Neural crest cell (in vitro differentiated cells): ENCODE measurements at regions not wholly inside any gene's neighbourhood (a gene's known extent, or its start where the extent isn't known, plus 50 kb on each side); places are given as distances from the start of the nearest gene placed in this dataset.

Source experiments
- DNase-seq: peaks from one replicate; pipeline ENCODE4 v3.0.0; 2021; ENCODE audit warnings: low read depth, mixed read lengths, low spot score
- H3K27ac Mint-ChIP-seq: one replicate; pipeline ENCODE4 v1.8.0; 2021; ENCODE audit warnings: mild to moderate bottlenecking, mixed read lengths; ENCODE audit not compliant: unreplicated experiment
- H3K27me3 Mint-ChIP-seq: 2 replicates; pipeline ENCODE4 v1.8.0; 2021; ENCODE audit warnings: low read depth, mild to moderate bottlenecking, mixed read lengths
- H3K36me3 Mint-ChIP-seq: 2 replicates; pipeline ENCODE4 v1.8.0; 2021; ENCODE audit warnings: low read depth, mild to moderate bottlenecking, mixed read lengths
- H3K4me1 Mint-ChIP-seq: 2 replicates; pipeline ENCODE4 v1.8.0; 2021; ENCODE audit warnings: mixed read lengths
- H3K4me3 Mint-ChIP-seq: one replicate; pipeline ENCODE4 v1.8.0; 2021; ENCODE audit warnings: mild to moderate bottlenecking, mixed read lengths
- H3K9me3 Mint-ChIP-seq: 2 replicates; pipeline ENCODE4 v1.8.0; 2021; ENCODE audit warnings: mixed read lengths
- CTCF ChIP-seq: fragments of 200-600 bp; sonication (generic); conservative IDR thresholded peaks from 2 replicates; pipeline ENCODE4 v1.5.0; 2021; ENCODE audit warnings: antibody characterized with exemption, mild to moderate bottlenecking

- Mint-ChIP-seq H3K36me3 (peaks cover 5% of the 10 kb centered on the region), H3K4me3 (no peak overlapping the region), H3K27me3 (no peaks in the 10 kb centered on the region), H3K27ac (no peak overlapping the region), H3K9me3 (peaks cover 10% of the 10 kb centered on the region), H3K4me1 (no peaks in the 10 kb centered on the region)
- TF ChIP-seq CTCF: no peak
- DNase-seq: no peak
These were observed 1062.5 kb downstream of the BCL11A start for GRCh38 chr2:59490994-59491393.

- Mint-ChIP-seq H3K27ac (no peak overlapping the region), H3K36me3 (no peaks in the 10 kb centered on the region), H3K9me3 (peaks cover 5% of the 10 kb centered on the region), H3K4me3 (no peak overlapping the region), H3K27me3 (no peaks in the 10 kb centered on the region), H3K4me1 (no peaks in the 10 kb centered on the region)
- no peak for DNase-seq
- TF ChIP-seq CTCF: no peak
These were observed 1063.3 kb downstream of the BCL11A start for GRCh38 chr2:59490192-59490591.

- no peak for DNase-seq
- Mint-ChIP-seq H3K9me3 (peaks cover 4% of the 10 kb centered on the region), H3K36me3 (no peaks in the 10 kb centered on the region), H3K27ac (no peak overlapping the region), H3K4me1 (no peaks in the 10 kb centered on the region), H3K4me3 (no peak overlapping the region), H3K27me3 (no peaks in the 10 kb centered on the region)
- no peak for TF ChIP-seq CTCF
These were observed 1068.8 kb downstream of the BCL11A start for GRCh38 chr2:59484673-59485072.

- Mint-ChIP-seq H3K4me3 (no peak overlapping the region), H3K27me3 (no peaks in the 10 kb centered on the region), H3K4me1 (peaks cover 21% of the 10 kb centered on the region), H3K9me3 (peaks cover 6% of the 10 kb centered on the region), H3K27ac (no peak overlapping the region), H3K36me3 (no peaks in the 10 kb centered on the region)
- DNase-seq: peak; percentile 1
- TF ChIP-seq CTCF: no peak
These were observed 1090.0 kb downstream of the BCL11A start for GRCh38 chr2:59463426-59463825.

- Mint-ChIP-seq H3K4me3 (no peak overlapping the region), H3K36me3 (no peaks in the 10 kb centered on the region), H3K4me1 (peaks cover 21% of the 10 kb centered on the region), H3K27ac (no peak overlapping the region), H3K9me3 (peaks cover 6% of the 10 kb centered on the region), H3K27me3 (no peaks in the 10 kb centered on the region)
- peak; percentile 16 for TF ChIP-seq CTCF
- no peak for DNase-seq
These were observed 1090.8 kb downstream of the BCL11A start for GRCh38 chr2:59462422-59463197.
